IPS-18a (cell line): ENCODE measurements at regions not wholly inside any gene's neighbourhood (a gene's known extent, or its start where the extent isn't known, plus 50 kb on each side); places are given as distances from the start of the nearest gene placed in this dataset.
"Not testable (repeated sequence)": the region's sequence is repeated elsewhere in the genome, so short reads cannot be mapped to it uniquely, and the experiment has no call there.

Experiments
- H3K27ac ChIP-seq: one replicate; pipeline ENCODE4 v1.5.1; 2013; ENCODE audit warnings: low read length
- H3K27me3 ChIP-seq: one replicate; pipeline ENCODE4 v1.6.1; 2013; ENCODE audit warnings: mild to moderate bottlenecking, low read length; ENCODE audit not compliant: control insufficient read depth, insufficient read depth
- H3K36me3 ChIP-seq: one replicate; pipeline ENCODE4 v1.6.1; 2013; ENCODE audit warnings: low read depth, low read length; ENCODE audit not compliant: control insufficient read depth
- H3K4me1 ChIP-seq: one replicate; pipeline ENCODE4 v1.6.1; 2013; ENCODE audit warnings: low read depth, low read length; ENCODE audit not compliant: control insufficient read depth
- H3K4me3 ChIP-seq: one replicate; pipeline ENCODE4 v1.5.1; 2013; ENCODE audit warnings: low read length
- H3K9ac ChIP-seq: one replicate; pipeline ENCODE4 v1.6.1; 2013; ENCODE audit warnings: mild to moderate bottlenecking, low read length, moderate library complexity
- H3K9me3 ChIP-seq: one replicate; pipeline ENCODE4 v1.6.1; 2013; ENCODE audit warnings: low read depth, low read length; ENCODE audit not compliant: control insufficient read depth

DNA sequence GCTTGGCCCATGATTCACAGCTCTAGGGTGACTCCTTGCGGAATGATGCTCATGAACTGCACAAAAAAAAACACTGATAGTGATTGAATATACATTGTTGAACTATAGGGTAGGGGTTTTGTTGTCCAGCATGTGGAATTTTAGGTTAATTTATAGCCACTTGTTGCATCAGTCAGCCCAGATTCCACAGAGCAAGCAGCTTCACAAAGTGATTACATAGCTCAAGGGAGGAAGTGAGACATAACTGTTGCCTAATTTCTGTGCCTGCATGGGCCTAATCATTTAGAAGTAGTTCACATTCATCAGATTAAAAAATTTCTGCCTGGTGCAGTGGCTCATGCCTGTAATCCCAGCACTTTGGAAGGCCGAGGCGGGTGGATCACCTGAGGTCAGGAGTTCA, 142.2 kb upstream of the ZNF722 start:
- H3K9ac ChIP-seq, H3K4me3 ChIP-seq, H3K36me3 ChIP-seq, H3K27ac ChIP-seq, H3K27me3 ChIP-seq, H3K4me1 ChIP-seq: not testable (repeated sequence)
- H3K9me3 ChIP-seq = peaks cover 62% of the 10 kb centered on the region

DNA sequence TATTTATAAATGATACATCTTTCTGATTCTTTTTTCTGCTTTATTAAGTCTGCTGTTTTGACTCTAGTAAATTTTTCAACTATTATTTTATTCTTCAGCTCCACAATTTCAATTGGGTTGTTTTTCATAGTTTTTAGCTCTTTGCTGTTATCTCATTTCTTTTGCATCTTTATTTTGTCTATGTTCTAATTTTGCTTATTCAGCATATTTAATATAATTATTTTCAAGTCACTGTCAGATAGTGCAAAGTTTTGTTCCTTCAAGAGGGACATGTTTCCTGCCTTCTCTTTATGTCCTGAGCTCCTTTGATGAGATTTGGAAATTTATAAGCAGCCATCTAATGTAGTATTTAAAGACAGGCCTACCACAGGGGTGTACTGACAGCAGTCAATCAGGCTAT, 131.5 kb upstream of the ZNF722 start:
- H3K9ac ChIP-seq = no peak overlapping the region
- H3K27me3 ChIP-seq = no peaks in the 10 kb centered on the region
- H3K9me3 ChIP-seq = peaks cover 62% of the 10 kb centered on the region
- no peaks in the 10 kb centered on the region for H3K4me1 ChIP-seq
- H3K27ac ChIP-seq = no peak overlapping the region
- H3K4me3 ChIP-seq = no peak overlapping the region
- no peaks in the 10 kb centered on the region for H3K36me3 ChIP-seq

DNA sequence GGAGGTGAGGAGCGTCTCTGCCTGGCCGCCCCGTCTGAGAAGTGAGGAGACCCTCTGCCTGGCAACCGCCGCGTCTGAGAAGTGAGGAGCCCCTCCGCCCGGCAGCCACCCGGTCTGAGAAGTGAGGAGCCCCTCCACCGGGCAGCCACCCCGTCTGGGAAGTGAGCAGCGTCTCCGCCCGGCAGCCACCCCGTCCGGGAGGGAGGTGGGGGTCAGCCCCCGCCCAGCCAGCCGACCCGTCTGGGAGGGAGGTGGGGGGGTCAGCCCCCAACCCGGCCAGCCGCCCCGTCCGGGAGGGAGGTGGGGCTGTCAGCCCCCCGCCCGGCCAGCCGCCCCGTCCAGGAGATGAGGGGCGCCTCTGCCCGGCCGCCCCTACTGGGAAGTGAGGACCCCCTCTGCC, 124.4 kb upstream of the ZNF722 start:
- H3K27me3 ChIP-seq, H3K36me3 ChIP-seq, H3K9ac ChIP-seq, H3K4me1 ChIP-seq, H3K27ac ChIP-seq, H3K4me3 ChIP-seq: not testable (repeated sequence)
- peaks cover 47% of the 10 kb centered on the region for H3K9me3 ChIP-seq

DNA sequence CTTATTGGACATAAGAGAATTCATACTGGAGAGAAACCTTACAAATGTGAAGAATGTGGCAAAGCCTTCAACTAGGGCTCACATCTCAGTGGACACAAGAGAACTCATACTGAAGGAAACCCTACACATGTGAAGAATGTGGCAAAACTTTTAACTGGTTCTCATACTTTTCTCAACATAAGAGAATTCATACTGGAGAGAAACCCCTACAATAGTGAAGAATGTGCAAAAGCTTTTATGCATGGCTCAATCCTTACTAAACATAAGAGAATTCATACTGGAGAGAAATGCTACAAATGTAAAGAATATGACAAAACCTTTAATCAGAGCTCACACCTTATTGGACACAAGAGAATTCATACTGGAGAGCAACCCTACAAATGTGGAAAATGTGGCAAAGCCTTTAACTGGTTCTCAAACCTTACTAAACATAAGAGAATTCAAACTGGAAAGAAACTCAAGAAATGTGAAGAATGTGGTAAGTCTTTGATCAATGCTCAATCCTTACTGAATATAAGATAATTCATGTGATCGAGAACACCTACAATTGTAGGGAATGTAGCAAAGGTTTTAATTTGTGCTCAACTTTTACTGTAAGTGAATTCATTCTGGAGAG, 121.8 kb upstream of the ZNF722 start:
- Histone ChIP-seq H3K4me3 (no peak overlapping the region), H3K4me1 (no peaks in the 10 kb centered on the region), H3K27ac (no peak overlapping the region), H3K9ac (no peak overlapping the region), H3K9me3 (peaks cover 61% of the 10 kb centered on the region), H3K36me3 (no peaks in the 10 kb centered on the region), H3K27me3 (no peaks in the 10 kb centered on the region)

DNA sequence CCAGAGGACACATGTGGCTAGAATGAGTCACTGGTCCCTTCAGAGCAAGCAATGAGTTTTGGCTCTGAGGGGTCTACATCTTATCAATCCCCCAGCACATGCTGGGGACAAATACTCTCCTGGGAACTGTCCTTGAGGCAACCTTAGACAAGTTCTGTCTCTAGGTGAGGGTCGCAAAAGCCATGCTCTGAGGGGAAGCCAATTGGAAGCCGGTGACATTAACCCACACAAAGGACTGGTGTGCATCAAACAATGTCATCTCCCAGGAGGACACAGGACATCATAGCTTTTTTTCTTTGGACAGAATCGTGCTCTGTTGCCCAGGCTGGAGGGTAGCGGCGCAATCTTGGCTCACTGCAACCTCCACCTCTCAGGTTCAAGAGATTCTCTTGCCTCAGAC, 111.6 kb upstream of the ZNF722 start:
- Histone ChIP-seq H3K36me3 (no peaks in the 10 kb centered on the region), H3K4me3 (no peak overlapping the region), H3K27me3 (no peaks in the 10 kb centered on the region), H3K4me1 (no peaks in the 10 kb centered on the region), H3K9me3 (peaks cover 58% of the 10 kb centered on the region), H3K9ac (no peak overlapping the region), H3K27ac (no peak overlapping the region)

DNA sequence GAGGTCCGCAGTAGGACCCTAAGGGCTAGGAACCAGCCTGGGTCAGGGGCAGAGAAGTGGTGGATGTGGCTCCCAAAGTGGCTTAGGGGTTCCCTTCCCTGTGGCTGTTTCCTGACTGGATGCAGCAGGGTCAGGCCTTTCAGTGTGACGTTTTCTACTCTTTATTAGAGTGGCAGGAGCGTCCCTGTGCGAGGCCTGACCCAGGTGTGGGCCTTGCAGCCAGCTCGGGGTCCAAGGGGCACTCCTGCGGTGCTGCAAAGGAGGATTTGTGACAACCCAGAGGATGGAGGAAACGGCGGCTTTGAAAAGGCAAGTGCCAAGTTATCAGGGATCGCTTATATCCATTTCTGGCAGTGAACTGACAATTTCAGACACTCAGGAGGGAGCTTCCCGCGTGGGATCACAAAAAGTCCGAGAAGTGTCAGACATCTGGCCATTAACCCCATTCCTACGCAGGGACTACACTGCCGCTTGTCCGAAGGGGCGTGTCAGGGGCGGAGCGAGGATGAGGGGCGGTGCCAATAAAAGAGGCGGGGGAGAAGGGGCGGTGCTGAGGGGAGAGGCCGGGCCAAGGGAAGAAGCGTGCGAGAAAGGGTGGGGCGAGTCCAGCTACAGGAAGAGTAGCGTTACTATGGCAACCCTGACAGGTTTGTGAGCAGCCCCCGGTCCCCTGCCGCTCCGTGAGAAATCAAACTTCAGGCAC, 98.8 kb upstream of the ZNF722 start:
- Histone ChIP-seq H3K4me1 (no peaks in the 10 kb centered on the region), H3K4me3 (no peak overlapping the region), H3K27ac (no peak overlapping the region), H3K27me3 (no peaks in the 10 kb centered on the region), H3K9me3 (peaks cover 61% of the 10 kb centered on the region), H3K9ac (no peak overlapping the region), H3K36me3 (no peaks in the 10 kb centered on the region)

DNA sequence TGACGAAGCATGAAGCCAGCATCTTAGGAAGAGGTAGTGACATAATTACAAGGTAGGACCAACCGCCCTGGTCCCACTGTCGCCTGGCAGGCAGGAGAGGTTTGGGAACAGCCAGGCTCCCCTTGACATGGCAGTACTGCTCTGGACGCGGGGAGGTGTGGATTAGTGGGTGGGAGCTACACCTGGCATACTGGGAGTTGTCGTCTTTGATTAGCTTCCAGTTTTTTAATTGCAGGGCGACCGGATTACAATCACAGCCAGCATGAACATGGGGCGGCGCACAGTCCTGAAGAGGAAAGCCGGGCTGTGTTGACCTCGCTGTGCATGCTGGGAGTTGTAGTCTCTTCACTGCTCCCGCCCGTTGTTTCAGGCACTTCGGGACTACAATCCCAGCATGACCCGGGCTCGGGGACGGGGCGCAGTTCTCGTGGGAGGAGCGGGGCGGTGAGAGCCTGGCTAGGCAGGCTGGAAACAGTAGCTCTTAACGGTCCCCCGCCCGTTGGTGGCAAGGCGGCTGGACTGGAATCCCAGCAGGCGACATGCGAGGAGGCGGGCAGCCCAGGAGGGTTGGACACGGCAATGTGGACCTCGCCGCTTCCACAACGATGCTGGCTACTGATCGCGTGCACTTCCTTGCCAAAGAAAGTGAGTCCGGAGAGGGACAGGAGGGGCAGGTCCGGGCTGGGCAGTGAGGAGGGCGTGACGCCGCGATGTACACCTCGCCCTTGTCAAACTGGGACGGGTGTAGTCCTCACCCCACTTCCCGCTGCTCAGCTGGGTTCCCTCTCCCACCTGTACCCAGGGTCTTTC, 98.0 kb upstream of the ZNF722 start:
- Histone ChIP-seq H3K27ac (no peak overlapping the region), H3K9me3 (peaks cover 65% of the 10 kb centered on the region), H3K9ac (no peak overlapping the region), H3K4me1 (no peaks in the 10 kb centered on the region), H3K4me3 (no peak overlapping the region), H3K36me3 (no peaks in the 10 kb centered on the region), H3K27me3 (no peaks in the 10 kb centered on the region)

DNA sequence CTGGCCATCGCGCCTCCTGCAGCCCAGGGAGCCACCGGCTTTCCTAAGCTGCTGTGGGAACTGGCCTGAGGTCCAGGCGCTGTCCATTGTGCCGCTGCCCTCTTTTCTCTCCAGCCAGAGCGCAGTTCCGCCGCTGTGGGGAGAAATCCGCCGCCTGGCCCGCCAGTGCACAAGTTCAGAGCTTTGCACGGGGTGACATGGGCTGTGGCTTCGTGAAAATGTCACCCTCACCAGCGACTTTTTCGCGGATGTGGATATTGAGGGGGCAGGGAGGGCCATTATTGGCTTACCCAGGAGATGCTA, 97.5 kb upstream of the ZNF722 start:
- not testable (repeated sequence) for H3K27ac ChIP-seq, H3K4me3 ChIP-seq
- H3K9me3 ChIP-seq = peaks cover 63% of the 10 kb centered on the region

DNA sequence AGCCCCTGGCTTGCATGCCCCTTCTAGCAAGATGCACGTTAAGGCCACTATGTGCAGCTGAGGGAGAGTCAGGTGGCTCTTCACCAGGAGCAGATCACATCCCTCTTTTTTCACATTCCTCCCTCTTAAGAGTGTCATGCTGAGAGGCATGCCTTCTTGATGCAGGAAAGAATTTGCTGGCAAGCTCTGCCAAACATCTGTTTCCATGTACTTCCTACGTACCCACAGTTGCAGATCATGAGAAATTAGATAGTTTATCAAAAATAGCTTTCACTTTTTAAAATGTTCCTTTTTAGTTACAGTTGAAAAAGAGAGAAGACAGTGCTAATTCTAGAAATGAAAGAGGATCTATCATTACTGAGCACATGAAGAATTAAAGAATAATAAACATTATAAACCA, 79.7 kb upstream of the ZNF722 start:
- Histone ChIP-seq H3K27me3 (no peaks in the 10 kb centered on the region), H3K27ac (no peak overlapping the region), H3K9ac (no peak overlapping the region), H3K4me1 (no peaks in the 10 kb centered on the region), H3K36me3 (no peaks in the 10 kb centered on the region), H3K9me3 (peaks cover 79% of the 10 kb centered on the region), H3K4me3 (no peak overlapping the region)

More for the DNA sequence above, 97.5 kb upstream of the ZNF722 start:
- H3K27me3 ChIP-seq, H3K36me3 ChIP-seq, H3K9ac ChIP-seq, H3K4me1 ChIP-seq: not testable (repeated sequence)

DNA sequence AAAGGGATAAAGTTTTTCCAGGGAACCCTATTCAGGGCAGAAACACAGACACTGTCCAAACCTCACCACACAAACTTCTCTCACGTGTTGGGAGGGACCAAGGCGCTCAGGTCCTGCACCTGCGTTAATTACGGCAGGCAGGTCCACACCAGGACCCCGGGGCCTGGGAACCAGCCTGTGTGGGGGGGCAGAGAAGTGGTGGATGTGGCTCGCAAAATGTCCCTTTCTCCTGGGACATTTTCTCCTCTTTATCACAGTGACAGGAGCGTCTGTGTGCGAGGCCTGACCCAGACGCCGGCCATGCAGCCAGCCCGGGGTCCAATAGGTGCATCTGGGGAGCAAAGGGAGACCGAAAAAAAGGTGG, 73.4 kb upstream of the ZNF722 start:
- no peaks in the 10 kb centered on the region for H3K4me1 ChIP-seq
- no peak overlapping the region for H3K4me3 ChIP-seq
- no peaks in the 10 kb centered on the region for H3K27me3 ChIP-seq
- H3K9ac ChIP-seq = no peak overlapping the region
- H3K9me3 ChIP-seq = peaks cover 74% of the 10 kb centered on the region
- no peak overlapping the region for H3K27ac ChIP-seq
- H3K36me3 ChIP-seq = no peaks in the 10 kb centered on the region

DNA sequence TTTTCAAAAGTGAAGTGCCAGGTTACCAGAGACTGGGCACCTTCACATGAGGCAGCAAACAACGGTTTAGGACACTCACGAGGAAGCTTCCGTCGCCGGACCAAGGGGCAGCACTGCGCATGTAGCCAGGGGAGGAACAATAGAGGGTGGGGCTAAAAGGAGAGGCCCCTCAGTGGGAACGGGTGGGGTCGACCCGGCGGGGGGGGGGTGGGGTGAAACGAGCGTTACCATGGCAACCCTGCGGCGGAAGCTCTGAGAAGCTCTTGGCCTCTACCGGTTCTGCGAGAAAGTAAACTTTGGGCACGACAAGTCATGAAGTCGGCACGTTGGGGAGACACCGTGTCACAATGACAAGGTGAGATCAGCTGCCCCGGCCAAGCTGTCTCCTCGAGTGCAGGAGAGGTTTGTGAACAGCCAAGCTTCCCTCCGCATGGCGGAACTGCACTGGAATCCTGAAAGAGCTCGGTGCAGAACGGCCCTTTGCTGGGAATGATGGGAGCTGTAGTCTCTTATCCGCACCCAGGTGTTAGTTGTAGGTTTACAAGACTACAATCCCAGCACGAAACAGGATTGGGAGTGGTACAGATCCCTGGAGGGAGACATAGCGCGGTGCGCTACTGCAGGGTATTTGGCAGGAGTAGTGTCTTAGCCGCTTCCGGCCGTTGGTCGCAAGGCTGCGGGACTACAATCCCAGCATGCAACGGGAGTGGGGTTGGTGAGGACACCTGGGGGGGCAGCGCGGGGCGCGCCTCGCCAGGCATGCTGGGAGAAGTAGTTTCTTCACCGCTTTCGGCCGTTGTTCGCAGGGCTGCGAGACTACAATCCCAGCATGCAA, 72.8 kb upstream of the ZNF722 start:
- Histone ChIP-seq H3K27me3 (no peaks in the 10 kb centered on the region), H3K9ac (no peak overlapping the region), H3K9me3 (peaks cover 76% of the 10 kb centered on the region), H3K4me1 (no peaks in the 10 kb centered on the region), H3K36me3 (no peaks in the 10 kb centered on the region), H3K27ac (no peak overlapping the region), H3K4me3 (no peak overlapping the region)
